ENCODE measurements at regions not wholly inside any gene's neighbourhood (a gene's known extent, or its start where the extent isn't known, plus 50 kb on each side); places are given as distances from the start of the nearest gene placed in this dataset.

DNA sequence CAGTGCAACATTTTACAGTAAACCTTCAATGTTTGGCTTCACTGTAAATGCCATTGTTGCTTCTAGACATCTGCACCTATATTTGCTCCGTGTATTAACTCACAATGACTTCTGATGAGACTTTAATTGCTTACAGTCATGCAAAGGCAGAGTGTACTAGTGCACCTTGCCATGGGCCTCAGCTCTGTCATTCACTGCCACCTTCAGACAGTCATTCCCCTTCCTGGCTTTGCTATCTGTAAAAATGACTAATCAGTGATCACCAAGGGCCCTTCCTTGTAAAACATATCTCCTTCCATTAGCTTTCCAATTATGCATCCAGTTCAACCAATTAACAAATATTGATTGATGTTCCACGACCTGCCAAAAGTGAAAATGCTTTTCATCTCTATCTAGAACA, 120.3 kb downstream of the ARRDC4 start:
- no peak for TF ChIP-seq POLR2A (IDR thresholded peaks at IDR 0.05)
- no peak for TF ChIP-seq CTCF (IDR thresholded peaks at IDR 0.05)
